ENCODE measurements at regions not wholly inside any gene's neighbourhood (a gene's known extent, or its start where the extent isn't known, plus 50 kb on each side); places are given as distances from the start of the nearest gene placed in this dataset.

- no peak for DNase-seq (ENCODE audit: low spot score)
Measured at GRCh38 chr4:125440814-125441213, 126.1 kb downstream of the FAT4 start.

- DNase-seq (ENCODE audit: low spot score): no peak
Measured at GRCh38 chr4:125444166-125444565, 129.4 kb downstream of the FAT4 start.

- DNase-seq (ENCODE audit: low spot score): no peak
Measured at GRCh38 chr4:125445525-125445924, 130.8 kb downstream of the FAT4 start.

- no peak for DNase-seq (ENCODE audit: low spot score)
Measured at GRCh38 chr4:125447551-125448290, 133.0 kb downstream of the FAT4 start.

- DNase-seq (ENCODE audit: low spot score): no peak
Measured at GRCh38 chr4:125456075-125456474, 141.3 kb downstream of the FAT4 start.

- no peak for DNase-seq (ENCODE audit: low spot score)
Measured at GRCh38 chr4:125459531-125459930, 144.8 kb downstream of the FAT4 start.

- no peak for DNase-seq (ENCODE audit: low spot score)
Measured at GRCh38 chr4:125461676-125462363, 147.1 kb downstream of the FAT4 start.

GRCh38 chr4:125464146-125464545, 149.4 kb downstream of the FAT4 start:
- no peak for DNase-seq (ENCODE audit: low spot score)

GRCh38 chr4:125481334-125482045, 166.7 kb downstream of the FAT4 start:
- no peak for DNase-seq (ENCODE audit: low spot score)

- no peak for DNase-seq (ENCODE audit: low spot score)
Measured at GRCh38 chr4:125482822-125483221, 168.1 kb downstream of the FAT4 start.

- no peak for DNase-seq (ENCODE audit: low spot score)
Measured at GRCh38 chr4:125483278-125483677, 168.5 kb downstream of the FAT4 start.

- DNase-seq (ENCODE audit: low spot score): no peak
Measured at GRCh38 chr4:125484912-125485311, 170.2 kb downstream of the FAT4 start.

- no peak for DNase-seq (ENCODE audit: low spot score)
Measured at GRCh38 chr4:125486351-125486750, 171.6 kb downstream of the FAT4 start.

- DNase-seq (ENCODE audit: low spot score): no peak
Measured at GRCh38 chr4:125489952-125490690, 175.4 kb downstream of the FAT4 start.

- no peak for DNase-seq (ENCODE audit: low spot score)
Measured at GRCh38 chr4:125492957-125493356, 178.2 kb downstream of the FAT4 start.

- DNase-seq (ENCODE audit: low spot score): no peak
Measured at GRCh38 chr4:125497861-125498260, 183.1 kb downstream of the FAT4 start.

GRCh38 chr4:125498981-125499380, 184.2 kb downstream of the FAT4 start:
- no peak for DNase-seq (ENCODE audit: low spot score)

GRCh38 chr4:125501090-125501489, 186.3 kb downstream of the FAT4 start:
- no peak for DNase-seq (ENCODE audit: low spot score)

- no peak for DNase-seq (ENCODE audit: low spot score)
Measured at GRCh38 chr4:125501568-125501967, 186.8 kb downstream of the FAT4 start.

- DNase-seq (ENCODE audit: low spot score): no peak
Measured at GRCh38 chr4:125505621-125506020, 190.9 kb downstream of the FAT4 start.

GRCh38 chr4:125507141-125507540, 192.4 kb downstream of the FAT4 start:
- DNase-seq (ENCODE audit: low spot score): no peak

- DNase-seq (ENCODE audit: low spot score): no peak
Measured at GRCh38 chr4:125511715-125512114, 197.0 kb downstream of the FAT4 start.

All from left forelimb (tissue), 1 donor.